ENCODE measurements at regions not wholly inside any gene's neighbourhood (a gene's known extent, or its start where the extent isn't known, plus 50 kb on each side); places are given as distances from the start of the nearest gene placed in this dataset.

- CTCF ChIA-PET, result no interaction called here
- no peak overlapping the region for H3K4me3 ChIP-seq (ENCODE audit: low read depth, low read length)
- POLR2A ChIA-PET, result no interaction called here
- no peak for DNase-seq (ENCODE audit: low read depth, low spot score)
- TF ChIP-seq CTCF (IDR thresholded peaks at IDR 0.05; ENCODE audit: insufficient read depth, low read length, missing control alignments), result no peak
These were observed 1392.5 kb downstream of the AACS start for GRCh38 chr12:126457776-126458175.

GRCh38 chr12:126464153-126464552 is 1398.9 kb downstream of the AACS start:
- H3K4me3 ChIP-seq (ENCODE audit: low read depth, low read length), result no peak overlapping the region
- no peak for TF ChIP-seq CTCF (IDR thresholded peaks at IDR 0.05; ENCODE audit: insufficient read depth, low read length, missing control alignments)
- POLR2A ChIA-PET, result no interaction called here
- DNase-seq (ENCODE audit: low read depth, low spot score), result no peak
- CTCF ChIA-PET, result no interaction called here

- TF ChIP-seq CTCF (IDR thresholded peaks at IDR 0.05; ENCODE audit: insufficient read depth, low read length, missing control alignments), result no peak
- no peak overlapping the region for H3K4me3 ChIP-seq (ENCODE audit: low read depth, low read length)
- DNase-seq (ENCODE audit: low read depth, low spot score), result no peak
- CTCF ChIA-PET, result no interaction called here
- POLR2A ChIA-PET, result no interaction called here
These were observed 1404.0 kb downstream of the AACS start for GRCh38 chr12:126469211-126469610.

GRCh38 chr12:126474703-126475102 is 1409.5 kb downstream of the AACS start:
- ChIA-PET POLR2A (no interaction called here), CTCF (no interaction called here)
- DNase-seq (ENCODE audit: low read depth, low spot score), result no peak
- TF ChIP-seq CTCF (IDR thresholded peaks at IDR 0.05; ENCODE audit: insufficient read depth, low read length, missing control alignments), result no peak
- H3K4me3 ChIP-seq (ENCODE audit: low read depth, low read length), result no peak overlapping the region

GRCh38 chr12:126480451-126480850 is 1415.2 kb downstream of the AACS start:
- H3K4me3 ChIP-seq (ENCODE audit: low read depth, low read length), result no peak overlapping the region
- no peak for DNase-seq (ENCODE audit: low read depth, low spot score)
- ChIA-PET CTCF (no interaction called here), POLR2A (no interaction called here)
- TF ChIP-seq CTCF (IDR thresholded peaks at IDR 0.05; ENCODE audit: insufficient read depth, low read length, missing control alignments), result no peak

GRCh38 chr12:126481688-126482087 is 1416.5 kb downstream of the AACS start:
- DNase-seq (ENCODE audit: low read depth, low spot score), result no peak
- POLR2A ChIA-PET, result no interaction called here
- TF ChIP-seq CTCF (IDR thresholded peaks at IDR 0.05; ENCODE audit: insufficient read depth, low read length, missing control alignments), result no peak
- H3K4me3 ChIP-seq (ENCODE audit: low read depth, low read length), result no peak overlapping the region
- CTCF ChIA-PET, result no interaction called here
